Erythroblast (primary cell): ENCODE measurements at regions not wholly inside any gene's neighbourhood (a gene's known extent, or its start where the extent isn't known, plus 50 kb on each side); places are given as distances from the start of the nearest gene placed in this dataset.
"Not testable (repeated sequence)": the region's sequence is repeated elsewhere in the genome, so short reads cannot be mapped to it uniquely, and the experiment has no call there.

Experiments
- DNase-seq, 2 experiments: peaks; one replicate each; lab custom pipeline; 2025; lab: John Stamatoyannopoulos, UW
- GATA1 ChIP-seq: IDR thresholded peaks from 2 replicates; pipeline ENCODE4 v1.6.1; 2011; ENCODE audit warnings: low read depth, mild to moderate bottlenecking, control low read depth, low read length, moderate library complexity
- POLR2A ChIP-seq: IDR thresholded peaks from 2 replicates; pipeline ENCODE4 v1.6.1; 2011; ENCODE audit warnings: mild to moderate bottlenecking, low read length

DNA sequence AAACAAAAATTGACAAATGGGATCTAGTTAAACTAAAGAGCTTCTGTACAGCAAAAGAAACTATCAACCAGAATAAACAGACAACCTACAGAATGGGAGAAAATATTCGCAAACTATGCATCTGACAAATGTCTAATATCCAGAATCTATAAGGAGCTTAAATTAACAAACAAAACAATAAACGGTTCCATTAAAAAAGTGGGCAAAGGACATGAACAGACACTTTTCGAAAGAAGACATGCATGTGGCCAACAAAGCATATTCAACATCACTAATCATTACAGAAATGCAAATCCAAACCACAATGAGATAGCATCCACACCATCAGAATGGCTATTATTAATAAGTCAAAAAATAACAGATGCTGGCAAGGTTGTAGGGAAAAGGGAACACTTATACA lies 50.5 kb upstream of the MED13L start:
- not testable (repeated sequence) for DNase-seq

DNA sequence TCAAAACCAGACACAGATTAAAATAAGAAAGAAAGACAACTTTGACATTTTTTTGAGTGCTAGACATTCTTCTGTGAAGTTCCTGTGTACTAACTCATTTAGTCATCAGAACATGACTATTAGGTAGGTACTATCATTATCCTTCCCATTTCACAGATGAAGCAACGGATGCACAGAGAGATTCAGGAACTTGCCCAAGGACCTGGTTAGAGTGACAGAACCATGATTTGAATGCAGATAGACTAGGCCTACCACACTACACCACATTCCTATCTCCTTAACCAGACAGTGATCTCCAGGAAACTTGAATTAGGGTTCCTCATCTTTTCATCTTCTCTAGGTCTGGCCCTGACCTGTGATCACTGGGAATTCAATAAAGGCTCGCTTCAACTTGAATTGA lies 54.4 kb upstream of the MED13L start:
- no peak for TF ChIP-seq GATA1
- no peak for TF ChIP-seq POLR2A
- DNase-seq, result no peak

DNA sequence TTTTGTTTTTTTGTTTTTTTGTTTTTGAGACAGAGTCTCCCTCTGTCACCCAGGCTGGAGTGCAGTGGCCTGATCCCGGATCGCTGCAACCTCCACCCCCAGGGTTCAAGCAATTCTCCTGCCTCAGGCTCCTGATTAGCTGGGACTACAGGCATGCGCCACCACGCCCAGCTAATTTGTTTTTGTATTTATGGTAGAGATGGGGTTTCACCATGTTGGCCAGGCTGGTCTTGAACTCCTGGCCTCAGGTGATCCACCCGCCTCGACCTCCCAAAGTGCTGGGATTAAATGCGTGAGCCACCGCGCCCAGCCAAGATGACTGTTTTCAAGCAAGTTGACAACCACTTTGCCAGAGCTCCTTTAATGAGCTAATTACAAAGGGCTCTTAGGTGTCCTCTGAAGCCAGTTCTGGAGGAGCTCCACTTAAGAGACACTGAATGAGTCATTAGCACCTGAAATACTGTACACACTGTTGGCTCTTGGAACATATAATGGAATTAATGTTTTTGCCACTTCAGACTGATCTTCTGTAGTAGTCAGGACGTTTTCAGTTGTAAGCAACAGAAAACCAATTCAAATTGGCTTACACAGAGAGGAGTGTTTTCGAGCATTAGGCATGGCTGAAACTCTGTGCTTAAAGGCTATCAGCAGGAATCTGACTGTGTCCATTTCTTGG lies 55.4 kb upstream of the MED13L start:
- DNase-seq, result no peak
- no peak for TF ChIP-seq POLR2A
- TF ChIP-seq GATA1, result no peak

DNA sequence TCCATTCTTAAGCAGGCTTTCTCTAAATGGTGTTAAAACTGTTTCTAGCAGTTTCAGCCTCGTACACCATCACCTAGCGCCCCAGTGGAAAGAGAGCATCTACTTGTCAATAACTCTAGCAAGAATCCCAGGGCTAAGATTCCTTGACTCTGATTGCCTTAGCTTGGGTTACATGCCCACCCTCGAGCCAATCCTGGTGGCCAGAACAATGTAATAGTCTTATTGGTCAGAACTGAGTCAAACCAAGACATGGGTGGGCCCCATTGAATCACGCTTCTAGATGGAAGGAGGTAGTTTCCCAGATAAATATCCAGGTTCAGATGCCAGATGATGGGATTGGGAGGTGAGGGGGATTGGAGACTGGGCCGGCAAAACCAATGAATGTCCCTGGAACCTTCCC lies 55.9 kb upstream of the MED13L start:
- TF ChIP-seq POLR2A (no peak), GATA1 (no peak)
- no peak for DNase-seq

DNA sequence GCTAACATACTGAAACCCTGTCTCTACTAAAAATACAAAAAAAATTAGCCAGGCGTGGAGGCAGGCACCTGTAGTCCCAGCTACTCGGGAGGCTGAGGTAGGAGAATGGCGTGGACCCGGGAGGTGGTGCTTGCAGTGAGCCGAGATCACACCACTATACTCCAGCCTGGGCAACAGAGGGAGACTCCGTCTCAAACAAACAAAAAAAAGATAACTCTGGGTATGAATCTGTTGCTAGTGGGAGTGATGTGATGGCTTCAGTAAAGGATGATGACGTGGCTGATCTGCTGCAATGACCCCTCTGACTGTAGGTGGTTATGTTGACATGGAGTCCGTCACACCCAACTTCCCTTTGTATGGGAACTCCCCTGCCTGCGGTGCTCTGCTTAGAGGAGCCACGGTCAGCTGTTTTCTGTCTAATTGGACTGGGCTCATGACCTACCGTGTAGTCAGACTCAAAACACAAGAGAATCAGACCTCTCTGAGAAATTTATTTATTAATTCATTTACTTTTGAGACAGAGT lies 59.1 kb upstream of the MED13L start:
- TF ChIP-seq POLR2A, result no peak
- no peak for TF ChIP-seq GATA1
- no peak for DNase-seq

DNA sequence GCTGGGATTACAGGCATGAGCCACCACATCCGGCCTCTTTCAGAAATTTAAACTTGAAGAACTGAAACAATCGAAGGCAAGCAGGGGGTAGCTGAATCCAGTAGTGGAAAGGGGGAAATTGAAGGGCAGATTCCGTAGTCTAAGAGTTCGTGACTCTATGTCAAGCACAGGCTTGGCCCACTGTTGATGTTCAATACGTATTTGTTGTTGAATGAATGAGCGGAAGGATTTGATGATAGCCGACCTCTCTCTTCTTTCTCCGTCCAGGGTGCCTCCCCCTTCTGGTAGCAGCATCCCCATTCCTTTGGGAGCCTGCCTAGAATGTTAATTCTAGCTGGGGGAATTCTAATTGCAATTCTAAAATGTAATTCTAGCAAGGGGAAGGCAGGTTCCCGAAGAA lies 59.8 kb upstream of the MED13L start:
- DNase-seq, result no peak
- TF ChIP-seq GATA1, result no peak
- TF ChIP-seq POLR2A, result no peak

DNA sequence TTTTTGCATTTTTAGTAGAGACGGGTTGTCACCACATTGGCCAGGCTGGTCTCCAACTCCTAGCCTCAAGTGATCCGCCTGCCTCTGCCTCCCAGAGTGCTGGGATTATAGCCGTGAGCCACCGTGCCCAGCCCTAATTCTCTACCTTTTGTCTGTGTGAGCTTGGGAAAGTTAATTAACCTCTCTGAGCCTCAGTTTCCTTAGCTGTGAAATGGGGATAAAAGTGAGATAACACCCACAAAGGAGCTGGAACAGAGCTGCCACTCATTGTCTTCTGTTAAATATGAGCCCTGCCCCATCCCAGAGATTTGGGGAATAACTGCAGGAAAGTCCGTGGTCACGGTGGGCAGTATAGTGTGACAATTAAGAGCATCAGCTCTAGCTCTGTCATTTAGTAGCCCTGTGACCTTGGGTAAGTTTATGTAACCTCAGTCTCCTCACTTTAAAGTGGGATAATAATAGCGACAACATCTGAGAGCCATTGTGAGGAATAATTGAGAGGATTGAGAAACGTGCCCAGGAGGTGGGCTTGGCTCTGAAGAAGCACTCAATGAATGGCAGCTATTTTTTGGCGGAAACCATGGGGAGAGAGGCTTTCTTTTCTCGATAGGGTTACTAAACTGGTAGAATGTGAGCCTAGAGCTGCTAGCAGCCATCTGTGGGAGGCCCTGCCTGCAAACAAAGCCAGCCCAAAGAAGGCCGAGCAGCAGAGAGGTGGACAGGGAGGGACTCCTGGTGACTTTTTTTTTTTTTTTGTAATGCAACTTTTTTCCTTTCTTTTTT lies 60.8 kb upstream of the MED13L start:
- TF ChIP-seq GATA1 (no peak), POLR2A (no peak)

DNA sequence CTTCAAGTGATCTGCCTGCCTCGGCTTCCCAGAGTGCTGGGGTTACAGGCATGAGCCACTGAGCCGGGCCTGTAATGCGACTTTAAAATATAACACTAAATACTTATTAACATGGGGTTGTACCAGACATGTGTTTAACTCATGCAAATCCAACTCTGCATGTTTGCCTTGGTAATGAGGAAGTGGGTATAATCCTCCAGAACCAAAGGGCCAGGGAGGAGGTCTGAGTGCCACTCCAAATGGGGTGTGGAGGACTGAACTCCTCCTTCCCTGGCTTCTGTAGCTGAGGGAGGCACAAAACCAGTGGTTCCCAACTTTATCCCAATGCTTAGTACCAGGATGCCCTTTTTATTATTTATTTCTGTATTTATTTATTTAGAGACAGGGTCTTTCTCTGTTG lies 61.6 kb upstream of the MED13L start:
- no peak for DNase-seq

More for the DNA sequence above, 60.8 kb upstream of the MED13L start:
- DNase-seq, result no peak

DNA sequence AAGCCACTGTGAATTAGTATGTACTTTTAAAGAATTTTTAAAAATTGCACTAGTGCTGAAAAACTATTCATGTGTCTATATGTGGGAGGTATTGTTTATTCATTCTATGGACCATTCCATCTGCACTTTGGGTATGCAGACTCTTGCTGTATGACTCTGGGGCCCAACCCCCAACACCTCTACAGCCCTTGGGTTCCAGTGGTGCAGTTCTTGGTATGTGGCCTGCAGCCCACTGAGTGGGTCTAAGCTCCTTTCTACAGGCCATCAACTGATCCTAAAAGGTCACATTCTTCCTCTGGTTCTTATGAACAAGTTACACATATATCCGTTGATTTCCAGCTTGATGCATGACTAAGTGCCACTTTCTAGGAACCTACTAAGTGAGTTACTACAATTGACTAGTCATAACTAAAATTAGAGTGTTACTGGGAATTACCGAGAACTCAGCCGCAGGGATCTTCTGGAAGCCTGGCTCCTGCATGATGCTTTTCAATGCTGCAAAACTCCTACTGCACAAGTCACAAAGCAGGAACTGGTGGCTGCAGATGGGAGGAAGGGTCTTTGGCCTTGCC lies 62.4 kb upstream of the MED13L start:
- DNase-seq, result no peak

More for the DNA sequence above, 61.6 kb upstream of the MED13L start:
- TF ChIP-seq POLR2A (no peak), GATA1 (no peak)

DNA sequence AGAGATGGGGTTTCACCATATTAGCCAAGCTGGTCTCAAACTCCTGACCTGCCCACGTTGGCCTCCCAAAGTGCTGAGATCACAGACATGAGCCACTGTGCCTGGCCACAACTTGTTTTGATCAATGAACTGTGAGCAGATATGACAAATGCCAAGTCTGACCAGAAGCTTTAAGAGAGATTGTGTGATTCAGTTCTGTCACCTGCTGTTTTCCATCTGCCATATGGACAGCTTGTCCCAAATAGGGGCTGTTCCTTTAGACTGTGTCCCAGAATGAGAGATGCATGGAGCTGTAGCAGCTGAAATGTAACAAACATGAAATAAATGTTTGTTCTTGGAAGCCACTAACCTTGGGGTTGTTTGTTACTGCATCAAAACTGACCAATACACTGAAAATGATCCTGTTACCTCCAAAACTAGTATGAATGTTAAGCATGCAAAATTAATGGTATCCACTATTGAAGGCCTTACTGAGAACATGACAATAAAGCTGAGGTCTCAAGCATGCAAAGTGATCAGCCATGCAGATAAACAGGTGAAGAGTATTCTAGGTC lies 65.9 kb upstream of the MED13L start:
- TF ChIP-seq POLR2A (no peak), GATA1 (no peak)
- DNase-seq, result no peak

More for the DNA sequence above, 62.4 kb upstream of the MED13L start:
- TF ChIP-seq POLR2A (no peak), GATA1 (no peak)

DNA sequence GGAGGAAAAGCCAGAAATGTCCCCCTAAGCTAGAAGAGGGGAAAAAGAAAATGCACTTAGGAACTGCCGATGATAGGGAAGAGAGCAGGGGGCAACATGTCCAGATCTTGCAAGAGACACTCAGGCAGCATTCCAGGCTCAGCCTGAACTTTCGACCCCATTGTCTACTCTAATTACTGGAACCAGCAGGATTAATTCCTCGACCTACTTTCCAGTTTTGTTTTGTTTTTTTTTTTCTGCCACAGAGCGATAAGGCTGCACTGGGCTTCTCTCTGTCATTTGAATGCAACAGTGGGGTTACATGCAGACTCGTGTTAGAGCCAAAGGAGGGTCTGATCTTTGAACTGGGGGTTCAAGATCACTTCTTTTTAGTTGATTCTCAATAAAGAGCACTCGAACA lies 68.7 kb upstream of the MED13L start:
- no peak for DNase-seq
- TF ChIP-seq POLR2A (no peak), GATA1 (no peak)

DNA sequence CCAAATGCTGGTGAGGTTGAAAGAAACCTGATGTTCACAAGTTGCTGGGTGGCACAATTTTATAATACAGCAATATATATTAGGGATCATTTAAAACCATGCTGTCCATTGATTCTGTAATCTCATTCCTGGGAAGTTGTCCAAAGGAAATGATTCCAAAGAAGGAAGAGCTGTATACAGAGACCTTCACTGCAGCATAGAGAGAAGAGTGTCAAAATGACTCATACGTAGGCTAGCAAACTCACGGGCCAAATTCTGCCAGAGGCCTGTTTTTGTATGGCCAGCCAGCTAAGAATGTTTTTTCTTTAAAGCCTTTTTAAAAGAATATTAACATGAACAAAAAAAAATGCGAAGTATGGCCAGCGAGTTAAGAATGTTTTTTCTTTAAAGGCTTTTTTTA lies 69.2 kb upstream of the MED13L start:
- DNase-seq, result no peak

DNA sequence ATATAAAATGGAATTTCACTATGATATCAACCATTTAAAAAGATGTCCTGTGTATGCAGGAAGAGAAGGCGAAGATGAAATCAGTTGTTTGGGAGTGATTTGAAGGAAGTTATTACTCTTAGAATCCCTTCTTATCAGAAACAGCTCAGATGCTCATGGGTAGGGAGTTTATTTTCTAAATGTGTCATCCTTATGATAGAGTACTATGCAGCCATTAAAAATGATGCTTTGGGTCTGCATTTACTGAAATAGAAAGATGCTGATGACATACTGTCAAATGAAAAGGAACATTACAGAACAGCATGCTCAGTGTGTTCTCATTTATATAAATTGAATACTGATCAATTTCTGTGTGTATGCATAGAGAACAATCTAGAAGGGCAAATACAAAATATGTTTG lies 69.8 kb upstream of the MED13L start:
- TF ChIP-seq GATA1 (no peak), POLR2A (no peak)
- no peak for DNase-seq

More for the DNA sequence above, 69.2 kb upstream of the MED13L start:
- no peak for TF ChIP-seq POLR2A
- TF ChIP-seq GATA1, result no peak
